Keratinocyte (primary cell): ENCODE measurements at regions not wholly inside any gene's neighbourhood (a gene's known extent, or its start where the extent isn't known, plus 50 kb on each side); places are given as distances from the start of the nearest gene placed in this dataset.

Experiments used
- DNase-seq: peaks from one replicate; pipeline ENCODE4 v3.0.0-alpha.2; 2011; ENCODE audit warnings: low read depth, missing footprints, low spot score
- FAIRE-seq: peaks from 2 replicates; lab custom pipeline; 2011; peaks lifted over from hg19 to GRCh38; lab: Jason Lieb, UNC
- H2AFZ ChIP-seq: 2 replicates; pipeline ENCODE4 v1.6.0; 2012; ENCODE audit warnings: low read length, control low read depth, inconsistent platforms; ENCODE audit not compliant: control insufficient read depth
- H3K27ac ChIP-seq: 2 replicates; pipeline ENCODE4 v1.5.1; 2011; ENCODE audit warnings: low read length; ENCODE audit not compliant: control insufficient read depth, insufficient read depth
- H3K27me3 ChIP-seq: 3 replicates; pipeline ENCODE4 v1.6.0; 2011; ENCODE audit warnings: low read length; ENCODE audit not compliant: control insufficient read depth, insufficient read depth; ENCODE audit errors: extremely low read depth
- H3K36me3 ChIP-seq, 2 experiments: 2 replicates in 1 of 2; 3 replicates in 1 of 2; pipeline ENCODE4 v1.5.1; 2011; ENCODE audit warnings: low read length in 2 of 2, mild to moderate bottlenecking in 1 of 2; ENCODE audit not compliant: control insufficient read depth in 2 of 2, insufficient read depth in 2 of 2; ENCODE audit errors: extremely low read depth in 1 of 2
- H3K4me1 ChIP-seq: 3 replicates; pipeline ENCODE4 v1.5.1; 2011; ENCODE audit warnings: low read length; ENCODE audit not compliant: control insufficient read depth, insufficient read depth; ENCODE audit errors: extremely low read depth
- H3K4me2 ChIP-seq: 3 replicates; pipeline ENCODE4 v1.6.0; 2011; ENCODE audit warnings: low read depth, low read length; ENCODE audit not compliant: control insufficient read depth, insufficient read depth; ENCODE audit errors: extremely low read depth
- H3K4me3 ChIP-seq, 3 experiments: fragments of 200-600 bp in 1 of 3; sonication (generic) in 1 of 3; 2 replicates in 2 of 3; 3 replicates in 1 of 3; pipeline ENCODE4 v1.5.1; 2011 to 2016; ENCODE audit warnings: low read length in 3 of 3, mild to moderate bottlenecking in 3 of 3, control low read depth in 2 of 3, inconsistent platforms in 1 of 3, low read depth in 1 of 3, mixed read lengths in 1 of 3, mixed run types in 1 of 3, moderate library complexity in 1 of 3; ENCODE audit not compliant: control insufficient read depth in 2 of 3, insufficient read depth in 2 of 3; ENCODE audit errors: extremely low read depth in 1 of 3
- H3K79me2 ChIP-seq: 2 replicates; pipeline ENCODE4 v1.6.0; 2012; ENCODE audit warnings: low read length; ENCODE audit not compliant: control insufficient read depth, insufficient read depth
- H3K9ac ChIP-seq: 3 replicates; pipeline ENCODE4 v1.6.0; 2011; ENCODE audit warnings: low read length; ENCODE audit not compliant: control insufficient read depth, insufficient read depth; ENCODE audit errors: extremely low read depth
- H3K9me1 ChIP-seq: 3 replicates; pipeline ENCODE4 v1.6.0; 2011; ENCODE audit warnings: low read length; ENCODE audit not compliant: control insufficient read depth, insufficient read depth; ENCODE audit errors: extremely low read depth
- H3K9me3 ChIP-seq: 2 replicates; pipeline ENCODE4 v1.5.1; 2012; ENCODE audit warnings: low read depth, low read length; ENCODE audit not compliant: control insufficient read depth
- H4K20me1 ChIP-seq: 3 replicates; pipeline ENCODE4 v1.6.0; 2011; ENCODE audit warnings: low read length; ENCODE audit not compliant: control insufficient read depth, insufficient read depth; ENCODE audit errors: extremely low read depth
- CTCF ChIP-seq, 3 experiments: IDR thresholded peaks in 1 of 3; conservative IDR thresholded peaks in 1 of 3; optimal IDR thresholded peaks in 1 of 3; 2 replicates in 2 of 3; 3 replicates in 1 of 3; pipeline versions ENCODE3 to v1.5.1; 2011; ENCODE audit warnings: low read length in 3 of 3, mild to moderate bottlenecking in 3 of 3, moderate library complexity in 2 of 3, control low read depth in 1 of 3, inconsistent platforms in 1 of 3; ENCODE audit not compliant: insufficient read depth in 2 of 3; ENCODE audit errors: extremely low read depth in 1 of 3
- EZH2 ChIP-seq: IDR thresholded peaks from one replicate; pipeline ENCODE4 v1.6.1; 2012; ENCODE audit warnings: inconsistent platforms, mild to moderate bottlenecking, low read length, moderate library complexity
- dilution Hi-C: fragments of 300-500 bp; cut with MboI; formaldehyde crosslinking; loops from one replicate; pipeline ENCODE4 v1.7.0; 2020; ENCODE audit warnings: low sequenced_read_pairs; ENCODE audit not compliant: extremely low pct_ligation_motif_present

GRCh38 chr2:60079562-60079961 is 473.9 kb downstream of the BCL11A start:
- H3K27me3 ChIP-seq: no peaks in the 10 kb centered on the region
- FAIRE-seq (no peak), DNase-seq (no peak)
- no peaks in the 10 kb centered on the region for H3K9me3 ChIP-seq
- dilution Hi-C loops: no loop called here
- H3K36me3 ChIP-seq: no peaks in the 10 kb centered on the region
- H3K9ac ChIP-seq: no peak overlapping the region
- H2AFZ ChIP-seq: no peak overlapping the region
- H4K20me1 ChIP-seq: no peaks in the 10 kb centered on the region
- H3K79me2 ChIP-seq: no peaks in the 10 kb centered on the region
- H3K27ac ChIP-seq: no peak overlapping the region
- H3K9me1 ChIP-seq: no peaks in the 10 kb centered on the region
- no peak overlapping the region for H3K4me3 ChIP-seq
- no peak overlapping the region for H3K4me2 ChIP-seq
- no peaks in the 10 kb centered on the region for H3K4me1 ChIP-seq
- TF ChIP-seq EZH2 (no peak), CTCF (optimal IDR thresholded peaks at IDR 0.05 in 1 of 3, IDR thresholded peaks at IDR 0.05 in 1 of 3, conservative IDR thresholded peaks at IDR 0.05 in 1 of 3; ENCODE audit: extremely low read depth in 1 of 3, insufficient read depth in 2 of 3, low read length in 3 of 3) (no peak)

- Histone ChIP-seq H3K9me1 (no peaks in the 10 kb centered on the region), H4K20me1 (no peaks in the 10 kb centered on the region), H3K27me3 (no peaks in the 10 kb centered on the region), H2AFZ (no peak overlapping the region), H3K4me2 (no peak overlapping the region), H3K9me3 (no peaks in the 10 kb centered on the region), H3K4me1 (no peaks in the 10 kb centered on the region), H3K36me3 (no peaks in the 10 kb centered on the region), H3K79me2 (no peaks in the 10 kb centered on the region), H3K4me3 (no peak overlapping the region), H3K27ac (no peak overlapping the region), H3K9ac (no peak overlapping the region)
- FAIRE-seq (no peak), DNase-seq (no peak)
- TF ChIP-seq CTCF (optimal IDR thresholded peaks at IDR 0.05 in 1 of 3, IDR thresholded peaks at IDR 0.05 in 1 of 3, conservative IDR thresholded peaks at IDR 0.05 in 1 of 3; ENCODE audit: extremely low read depth in 1 of 3, insufficient read depth in 2 of 3, low read length in 3 of 3) (no peak), EZH2 (no peak)
- dilution Hi-C loops: no loop called here
These were observed 478.4 kb downstream of the BCL11A start for GRCh38 chr2:60075048-60075447.
